H9 (cell line): ENCODE measurements at regions not wholly inside any gene's neighbourhood (a gene's known extent, or its start where the extent isn't known, plus 50 kb on each side); places are given as distances from the start of the nearest gene placed in this dataset.

ENCODE experiments used
- DNase-seq: peaks from one replicate; pipeline ENCODE4 v3.0.0-alpha.2; 2017
- H2AFZ ChIP-seq: one replicate; pipeline ENCODE4 v1.6.1; 2013; ENCODE audit warnings: mild to moderate bottlenecking, low read length, control low read depth, moderate library complexity
- H2AK5ac ChIP-seq: 2 replicates; pipeline ENCODE4 v1.6.1; 2013; ENCODE audit warnings: low read length, control low read depth, mixed read lengths; ENCODE audit not compliant: insufficient read length
- H2BK120ac ChIP-seq: one replicate; pipeline ENCODE4 v1.6.1; 2013; ENCODE audit warnings: low read depth, mild to moderate bottlenecking, low read length, control low read depth, inconsistent platforms; ENCODE audit not compliant: poor library complexity, severe bottlenecking
- H2BK12ac ChIP-seq: 2 replicates; pipeline ENCODE4 v1.6.1; 2013; ENCODE audit warnings: low read length, control low read depth, mixed read lengths, low read depth; ENCODE audit not compliant: insufficient read length
- H2BK15ac ChIP-seq: 2 replicates; pipeline ENCODE4 v1.6.1; 2013; ENCODE audit warnings: low read depth, low read length, control low read depth
- H2BK20ac ChIP-seq: one replicate; pipeline ENCODE4 v1.6.1; 2013; ENCODE audit warnings: low read depth, mild to moderate bottlenecking, low read length, control low read depth, inconsistent platforms; ENCODE audit not compliant: poor library complexity, severe bottlenecking
- H2BK5ac ChIP-seq: 2 replicates; pipeline ENCODE4 v1.6.1; 2013; ENCODE audit warnings: low read length, control low read depth, mixed read lengths; ENCODE audit not compliant: insufficient read length
- H3K14ac ChIP-seq: 2 replicates; pipeline ENCODE4 v1.6.1; 2013; ENCODE audit warnings: low read length, control low read depth; ENCODE audit not compliant: insufficient read depth
- H3K18ac ChIP-seq: 2 replicates; pipeline ENCODE4 v1.6.1; 2013; ENCODE audit warnings: low read depth, mild to moderate bottlenecking, mixed read lengths, low read length, control low read depth; ENCODE audit not compliant: insufficient read length
- H3K23ac ChIP-seq: 2 replicates; pipeline ENCODE4 v1.6.1; 2013; ENCODE audit warnings: low read length, control low read depth, mixed read lengths, low read depth; ENCODE audit not compliant: insufficient read length
- H3K23me2 ChIP-seq: 2 replicates; pipeline ENCODE4 v1.6.1; 2013; ENCODE audit warnings: low read depth, mild to moderate bottlenecking, mixed read lengths, low read length, control low read depth; ENCODE audit not compliant: insufficient read length, poor library complexity, severe bottlenecking
- H3K27ac ChIP-seq: 2 replicates; pipeline ENCODE4 v1.5.1; 2013; ENCODE audit warnings: low read length, control low read depth, mixed read lengths, low read depth; ENCODE audit not compliant: insufficient read length
- H3K27me3 ChIP-seq: 2 replicates; pipeline ENCODE4 v1.6.1; 2013; ENCODE audit warnings: low read length, control low read depth, inconsistent platforms; ENCODE audit not compliant: insufficient read depth
- H3K4ac ChIP-seq: 2 replicates; pipeline ENCODE4 v1.6.1; 2013; ENCODE audit warnings: low read depth, mild to moderate bottlenecking, control low read depth, inconsistent platforms, low read length, moderate library complexity
- H3K4me1 ChIP-seq: 2 replicates; pipeline ENCODE4 v1.6.1; 2013; ENCODE audit warnings: low read length, control low read depth, inconsistent platforms; ENCODE audit not compliant: insufficient read depth
- H3K4me2 ChIP-seq: 2 replicates; pipeline ENCODE4 v1.6.1; 2013; ENCODE audit warnings: low read length, control low read depth, mixed read lengths; ENCODE audit not compliant: insufficient read length, insufficient read depth
- H3K56ac ChIP-seq: 2 replicates; pipeline ENCODE4 v1.6.1; 2013; ENCODE audit warnings: low read depth, mild to moderate bottlenecking, mixed read lengths, low read length, control low read depth; ENCODE audit not compliant: insufficient read length
- H3K79me1 ChIP-seq: 2 replicates; pipeline ENCODE4 v1.6.1; 2013; ENCODE audit warnings: low read depth, mild to moderate bottlenecking, moderate library complexity, low read length, control low read depth, inconsistent platforms; ENCODE audit not compliant: insufficient read depth, poor library complexity, severe bottlenecking
- H3K79me2 ChIP-seq: 2 replicates; pipeline ENCODE4 v1.6.1; 2013; ENCODE audit warnings: low read length, control low read depth, inconsistent platforms; ENCODE audit not compliant: insufficient read depth
- H3K9ac ChIP-seq: 2 replicates; pipeline ENCODE4 v1.6.1; 2013; ENCODE audit warnings: low read length, control low read depth, mixed read lengths; ENCODE audit not compliant: insufficient read length; ENCODE audit errors: extremely low read depth
- H3K9me3 ChIP-seq: one replicate; pipeline ENCODE4 v1.6.1; 2013; ENCODE audit warnings: low read depth, low read length, inconsistent platforms; ENCODE audit not compliant: control insufficient read depth
- H3T11ph ChIP-seq: one replicate; pipeline ENCODE4 v1.6.1; 2013; ENCODE audit warnings: mild to moderate bottlenecking, low read length, control low read depth, inconsistent platforms
- H4K20me1 ChIP-seq: one replicate; pipeline ENCODE4 v1.6.1; 2013; ENCODE audit not compliant: control insufficient read depth, insufficient read length, insufficient read depth
- H4K5ac ChIP-seq: 2 replicates; pipeline ENCODE4 v1.6.1; 2013; ENCODE audit warnings: low read depth, mild to moderate bottlenecking, mixed read lengths, low read length, control low read depth; ENCODE audit not compliant: insufficient read length
- H4K8ac ChIP-seq: replicated peaks from 2 replicates; pipeline ENCODE4 v1.6.1; 2013; ENCODE audit warnings: low read length, control low read depth, mixed read lengths, low read depth; ENCODE audit not compliant: insufficient read length
- H4K91ac ChIP-seq: 2 replicates; pipeline ENCODE4 v1.6.1; 2013; ENCODE audit warnings: low read depth, mild to moderate bottlenecking, moderate library complexity, mixed read lengths, low read length, control low read depth; ENCODE audit not compliant: insufficient read length
- H3K27ac Mint-ChIP-seq, 3 experiments: 2 replicates in 2 of 3; 3 replicates in 1 of 3; pipeline ENCODE4 v1.8.0; 2020 to 2021; ENCODE audit warnings: mixed read lengths in 3 of 3, mild to moderate bottlenecking in 1 of 3, moderate library complexity in 1 of 3
- H3K27me3 Mint-ChIP-seq: 2 replicates; pipeline ENCODE4 v1.8.0; 2021; ENCODE audit warnings: low read depth, mild to moderate bottlenecking, moderate library complexity, mixed read lengths
- H3K36me3 Mint-ChIP-seq, 3 experiments: 2 replicates in 2 of 3; 3 replicates in 1 of 3; pipeline ENCODE4 v1.8.0; 2020 to 2021; ENCODE audit warnings: low read depth in 3 of 3, mixed read lengths in 3 of 3; ENCODE audit not compliant: insufficient read depth in 1 of 3
- H3K4me1 Mint-ChIP-seq, 2 experiments: 2 replicates each; pipeline ENCODE4 v1.8.0; 2020; ENCODE audit warnings: mixed read lengths in 2 of 2
- H3K4me3 Mint-ChIP-seq, 2 experiments: 2 replicates in 1 of 2; 3 replicates in 1 of 2; pipeline ENCODE4 v1.8.0; 2020 to 2021; ENCODE audit warnings: mild to moderate bottlenecking in 2 of 2, mixed read lengths in 2 of 2, moderate library complexity in 1 of 2
- H3K9me3 Mint-ChIP-seq, 2 experiments: 2 replicates in 1 of 2; 3 replicates in 1 of 2; pipeline ENCODE4 v1.8.0; 2020; ENCODE audit warnings: mild to moderate bottlenecking in 2 of 2, mixed read lengths in 2 of 2, moderate library complexity in 1 of 2
- CTCF ChIP-seq: fragments of 200-600 bp; sonication (generic); conservative IDR thresholded peaks from 3 replicates; pipeline ENCODE4 v1.8.0; 2021; ENCODE audit warnings: antibody characterized with exemption, mild to moderate bottlenecking
- WGBS: extraction: QIAGEN DNeasy Blood & Tissue Kit; methylation state at CpG from one replicate; pipeline ENCODE4 v1.1.7; 2013; ENCODE audit warnings: missing lambda C conversion rate, low lambda C conversion rate, mixed read lengths; ENCODE audit not compliant: insufficient read length; ENCODE audit errors: extremely low coverage; 5-methylcytosine and 5-hydroxymethylcytosine counted together

GRCh38 chr3:26474706-26475105 lies 147.9 kb upstream of the LRRC3B start:
- Histone ChIP-seq H2AK5ac (no peak overlapping the region), H3K27me3 (no peaks in the 10 kb centered on the region), H3K4me1 (no peaks in the 10 kb centered on the region), H3K9me3 (no peaks in the 10 kb centered on the region), H3K23me2 (no peaks in the 10 kb centered on the region), H2BK120ac (no peak overlapping the region), H4K5ac (no peak overlapping the region), H3K9ac (no peak overlapping the region), H3K27ac (no peak overlapping the region), H2BK12ac (no peak overlapping the region), H3K56ac (no peak overlapping the region), H2BK15ac (no peak overlapping the region), H3K79me1 (no peaks in the 10 kb centered on the region), H2BK5ac (no peak overlapping the region), H3T11ph (no peak overlapping the region), H3K23ac (no peak overlapping the region), H3K18ac (no peak overlapping the region), H3K4me2 (no peak overlapping the region), H3K79me2 (no peaks in the 10 kb centered on the region), H4K91ac (no peak overlapping the region), H2AFZ (no peak overlapping the region), H2BK20ac (no peak overlapping the region), H3K4ac (no peak overlapping the region), H4K20me1 (no peaks in the 10 kb centered on the region), H3K14ac (no peak overlapping the region), H4K8ac (no peak overlapping the region)
- Mint-ChIP-seq H3K9me3 (peaks cover 0 to 4% of the 10 kb centered on the region in 2 experiments; a peak in 1 of 5 replicates), H3K27me3 (no peaks in the 10 kb centered on the region), H3K36me3 (no peaks in the 10 kb centered on the region), H3K4me3 (no peak overlapping the region), H3K27ac (no peak overlapping the region), H3K4me1 (no peaks in the 10 kb centered on the region)
- no peak for TF ChIP-seq CTCF
- WGBS: no CpG with 5 or more reads among the region's 3 CpGs
- no peak for DNase-seq
